Mesothelial cell of epicardium (in vitro differentiated cells): ENCODE measurements at regions not wholly inside any gene's neighbourhood (a gene's known extent, or its start where the extent isn't known, plus 50 kb on each side); places are given as distances from the start of the nearest gene placed in this dataset.

Experiments used
- DNase-seq, 2 experiments: peaks; one replicate each; pipeline ENCODE4 v3.0.0; 2021; ENCODE audit warnings: low spot score in 2 of 2; ENCODE audit not compliant: unreplicated experiment in 2 of 2
- H3K27ac Mint-ChIP-seq: 2 replicates; pipeline ENCODE4 v1.8.0; 2021; ENCODE audit warnings: mixed read lengths
- H3K27me3 Mint-ChIP-seq: 2 replicates; pipeline ENCODE4 v1.8.0; 2021; ENCODE audit warnings: low read depth, mixed read lengths
- H3K36me3 Mint-ChIP-seq: 2 replicates; pipeline ENCODE4 v1.8.0; 2021; ENCODE audit warnings: mixed read lengths
- H3K4me1 Mint-ChIP-seq: 2 replicates; pipeline ENCODE4 v1.8.0; 2021; ENCODE audit warnings: mixed read lengths
- H3K4me3 Mint-ChIP-seq: 2 replicates; pipeline ENCODE4 v1.8.0; 2021; ENCODE audit warnings: mild to moderate bottlenecking, moderate library complexity, mixed read lengths
- H3K9me3 Mint-ChIP-seq: 2 replicates; pipeline ENCODE4 v1.8.0; 2021; ENCODE audit warnings: mixed read lengths
- TF ChIP-seq, protein P1 (sequence below): fragments of 200-600 bp; sonication (generic); IDR thresholded peaks from one replicate; pipeline ENCODE4 v1.5.0; 2021; ENCODE audit warnings: antibody characterized with exemption; ENCODE audit not compliant: unreplicated experiment

DNA sequence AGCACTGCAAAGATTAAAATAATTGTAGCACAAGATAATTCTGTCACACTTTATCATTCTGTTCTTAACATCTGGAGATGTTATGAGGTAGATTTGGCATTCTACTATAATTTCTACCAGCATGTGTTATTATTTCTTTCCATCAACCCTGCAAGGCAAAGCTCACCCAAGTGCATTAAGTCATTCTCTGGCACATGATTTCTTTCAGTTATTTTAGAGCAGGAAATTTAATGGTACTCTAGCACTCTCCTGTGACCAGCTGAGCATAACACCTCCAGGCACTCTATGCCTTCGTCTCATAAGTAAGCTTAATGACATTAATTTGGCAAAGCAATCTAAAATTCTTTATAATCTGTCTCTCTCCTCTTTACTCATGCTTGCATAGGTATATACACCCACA is 300.2 kb upstream of the GPR149 start:
- H3K27me3 Mint-ChIP-seq: peaks cover under 1% of the 10 kb centered on the region
- H3K36me3 Mint-ChIP-seq: no peaks in the 10 kb centered on the region
- no peak for DNase-seq
- no peak overlapping the region for H3K4me3 Mint-ChIP-seq
- no peaks in the 10 kb centered on the region for H3K9me3 Mint-ChIP-seq
- no peak overlapping the region for H3K27ac Mint-ChIP-seq
- peaks cover 5% of the 10 kb centered on the region for H3K4me1 Mint-ChIP-seq
- TF ChIP-seq, protein P1, sequence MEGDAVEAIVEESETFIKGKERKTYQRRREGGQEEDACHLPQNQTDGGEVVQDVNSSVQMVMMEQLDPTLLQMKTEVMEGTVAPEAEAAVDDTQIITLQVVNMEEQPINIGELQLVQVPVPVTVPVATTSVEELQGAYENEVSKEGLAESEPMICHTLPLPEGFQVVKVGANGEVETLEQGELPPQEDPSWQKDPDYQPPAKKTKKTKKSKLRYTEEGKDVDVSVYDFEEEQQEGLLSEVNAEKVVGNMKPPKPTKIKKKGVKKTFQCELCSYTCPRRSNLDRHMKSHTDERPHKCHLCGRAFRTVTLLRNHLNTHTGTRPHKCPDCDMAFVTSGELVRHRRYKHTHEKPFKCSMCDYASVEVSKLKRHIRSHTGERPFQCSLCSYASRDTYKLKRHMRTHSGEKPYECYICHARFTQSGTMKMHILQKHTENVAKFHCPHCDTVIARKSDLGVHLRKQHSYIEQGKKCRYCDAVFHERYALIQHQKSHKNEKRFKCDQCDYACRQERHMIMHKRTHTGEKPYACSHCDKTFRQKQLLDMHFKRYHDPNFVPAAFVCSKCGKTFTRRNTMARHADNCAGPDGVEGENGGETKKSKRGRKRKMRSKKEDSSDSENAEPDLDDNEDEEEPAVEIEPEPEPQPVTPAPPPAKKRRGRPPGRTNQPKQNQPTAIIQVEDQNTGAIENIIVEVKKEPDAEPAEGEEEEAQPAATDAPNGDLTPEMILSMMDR: no peak

DNA sequence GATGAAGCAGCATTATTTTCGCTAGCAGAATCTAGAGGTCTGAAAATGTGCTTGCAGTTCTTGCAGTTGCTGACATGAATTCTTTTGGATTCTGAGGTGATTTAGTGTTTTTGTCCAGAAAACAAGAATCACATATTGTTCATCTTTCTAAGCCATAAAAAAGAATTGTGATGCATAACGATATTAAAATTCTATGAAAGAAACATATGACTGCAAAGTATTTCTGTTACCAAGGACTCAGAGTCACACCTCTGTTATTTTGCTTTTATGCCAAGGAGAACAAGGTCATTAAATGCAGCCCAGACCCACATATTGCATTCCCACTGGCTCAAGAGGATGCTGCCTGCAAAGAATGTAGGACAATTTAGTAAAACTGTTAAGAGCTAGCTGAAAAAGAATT is 299.8 kb upstream of the GPR149 start:
- peaks cover 5% of the 10 kb centered on the region for H3K4me1 Mint-ChIP-seq
- no peaks in the 10 kb centered on the region for H3K9me3 Mint-ChIP-seq
- TF ChIP-seq, protein P1: no peak
- H3K4me3 Mint-ChIP-seq: no peak overlapping the region
- no peak overlapping the region for H3K27ac Mint-ChIP-seq
- no peaks in the 10 kb centered on the region for H3K36me3 Mint-ChIP-seq
- DNase-seq: no peak
- H3K27me3 Mint-ChIP-seq: peaks cover 2% of the 10 kb centered on the region

DNA sequence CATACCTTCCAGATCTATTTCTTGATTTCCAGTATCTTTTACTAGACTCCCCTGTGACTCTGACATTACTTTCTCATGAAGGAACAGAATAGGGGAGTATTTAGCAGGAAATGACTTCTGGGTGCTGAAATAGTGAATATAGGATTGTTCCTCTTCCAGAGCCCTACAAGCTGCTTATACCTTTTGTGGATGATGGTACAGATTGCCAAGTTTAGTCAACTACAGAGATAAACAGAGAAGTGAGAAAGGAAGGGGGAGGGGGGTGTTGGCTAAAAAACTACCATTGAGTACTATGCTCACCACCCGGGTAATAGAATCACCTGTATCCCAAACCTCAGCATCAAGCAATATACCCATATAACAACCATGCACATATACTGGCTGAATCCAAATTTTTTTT is 298.3 kb upstream of the GPR149 start:
- no peaks in the 10 kb centered on the region for H3K36me3 Mint-ChIP-seq
- H3K4me3 Mint-ChIP-seq: no peak overlapping the region
- DNase-seq: no peak
- no peak overlapping the region for H3K27ac Mint-ChIP-seq
- peaks cover 5% of the 10 kb centered on the region for H3K4me1 Mint-ChIP-seq
- H3K9me3 Mint-ChIP-seq: no peaks in the 10 kb centered on the region
- peaks cover 6% of the 10 kb centered on the region for H3K27me3 Mint-ChIP-seq
- TF ChIP-seq, protein P1: no peak

DNA sequence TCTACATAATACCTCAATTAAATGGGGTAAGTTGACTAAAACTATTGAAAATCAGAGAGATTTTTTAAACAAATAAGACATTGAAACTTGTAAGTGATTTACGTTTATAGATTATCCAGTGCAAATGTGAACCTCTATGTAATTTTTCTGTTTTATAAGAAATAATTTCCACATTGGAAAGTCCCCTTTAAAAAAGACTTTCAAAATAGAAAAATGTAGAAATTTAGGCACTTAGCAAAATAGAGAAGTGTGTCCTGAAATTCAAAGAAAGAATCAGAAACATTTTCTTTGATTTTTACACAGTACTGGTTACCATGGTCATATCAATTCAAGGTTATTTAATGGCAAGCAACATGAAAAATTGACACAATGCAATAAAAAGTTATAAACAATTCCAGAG is 290.9 kb upstream of the GPR149 start:
- TF ChIP-seq, protein P1: no peak
- no peak for DNase-seq
- Mint-ChIP-seq H3K4me3 (no peak overlapping the region), H3K4me1 (peaks cover 3% of the 10 kb centered on the region), H3K27me3 (peaks cover 9% of the 10 kb centered on the region), H3K9me3 (no peaks in the 10 kb centered on the region), H3K27ac (no peak overlapping the region), H3K36me3 (no peaks in the 10 kb centered on the region)

DNA sequence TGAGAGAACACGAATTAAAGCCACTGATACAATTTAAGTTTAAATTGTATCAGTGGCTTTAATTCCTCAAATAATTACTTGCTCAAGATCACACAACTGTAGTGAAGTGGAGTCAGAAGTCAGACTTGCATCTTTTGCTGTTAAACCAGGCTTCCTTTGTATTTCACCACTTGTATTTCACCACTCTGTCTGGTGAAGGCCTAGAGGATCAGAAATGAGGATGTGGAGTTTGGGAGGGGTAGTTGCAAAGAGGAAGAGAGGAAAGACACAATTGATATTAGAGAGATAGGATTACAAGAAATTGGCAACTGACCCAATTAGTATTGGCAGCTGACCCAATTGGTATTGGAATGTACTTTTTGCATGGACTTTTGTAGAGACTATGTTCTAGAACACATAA is 288.1 kb upstream of the GPR149 start:
- no peak overlapping the region for H3K27ac Mint-ChIP-seq
- H3K9me3 Mint-ChIP-seq: no peaks in the 10 kb centered on the region
- H3K36me3 Mint-ChIP-seq: no peaks in the 10 kb centered on the region
- H3K4me1 Mint-ChIP-seq: peaks cover 9% of the 10 kb centered on the region
- no peak for DNase-seq
- no peak overlapping the region for H3K4me3 Mint-ChIP-seq
- H3K27me3 Mint-ChIP-seq: peaks cover 2% of the 10 kb centered on the region
- TF ChIP-seq, protein P1: no peak

DNA sequence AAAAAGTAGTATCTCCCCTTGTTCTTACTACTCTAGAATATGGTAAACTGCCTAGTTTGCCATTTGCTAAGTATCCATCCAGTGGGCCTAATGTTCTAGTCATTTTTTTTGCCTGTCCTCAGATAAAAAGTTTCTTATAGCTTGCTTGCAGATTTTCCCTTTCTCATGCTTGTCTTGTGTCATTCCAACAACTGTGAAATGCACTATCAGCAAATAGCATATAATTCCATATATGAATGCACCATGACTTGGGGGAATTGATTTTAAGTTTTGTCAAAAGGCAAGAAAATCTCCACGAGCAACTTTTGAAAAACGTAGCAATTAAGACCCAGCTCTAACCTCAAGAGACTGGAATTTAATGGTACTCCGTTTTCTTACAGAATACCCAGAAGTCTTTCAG is 286.2 kb upstream of the GPR149 start:
- no peak for DNase-seq
- H3K4me3 Mint-ChIP-seq: no peak overlapping the region
- no peaks in the 10 kb centered on the region for H3K36me3 Mint-ChIP-seq
- TF ChIP-seq, protein P1: no peak
- H3K4me1 Mint-ChIP-seq: peaks cover 11% of the 10 kb centered on the region
- H3K27me3 Mint-ChIP-seq: peaks cover 1% of the 10 kb centered on the region
- H3K9me3 Mint-ChIP-seq: no peaks in the 10 kb centered on the region
- no peak overlapping the region for H3K27ac Mint-ChIP-seq
